Mesendoderm (in vitro differentiated cells): ENCODE measurements at regions not wholly inside any gene's neighbourhood (a gene's known extent, or its start where the extent isn't known, plus 50 kb on each side); places are given as distances from the start of the nearest gene placed in this dataset.

Experiments used
- DNase-seq: peaks from one replicate; pipeline ENCODE4 v3.0.0; 2013
- H2AK5ac ChIP-seq: 2 replicates; pipeline ENCODE4 v1.6.1; 2013; ENCODE audit warnings: low read length, inconsistent platforms
- H2BK120ac ChIP-seq: 2 replicates; pipeline ENCODE4 v1.6.1; 2013; ENCODE audit warnings: low read depth, mild to moderate bottlenecking, low read length, moderate library complexity, mixed read lengths
- H2BK15ac ChIP-seq: replicated peaks from 2 replicates; pipeline ENCODE4 v1.6.1; 2013; ENCODE audit warnings: low read depth, mild to moderate bottlenecking, moderate library complexity
- H2BK5ac ChIP-seq: 2 replicates; pipeline ENCODE4 v1.6.1; 2013; ENCODE audit warnings: low read length, inconsistent platforms
- H3K18ac ChIP-seq: 2 replicates; pipeline ENCODE4 v1.6.1; 2013; ENCODE audit warnings: mild to moderate bottlenecking, low read length, mixed read lengths
- H3K23ac ChIP-seq: one replicate; pipeline ENCODE4 v1.6.1; 2013; ENCODE audit warnings: low read length
- H3K27ac ChIP-seq: 2 replicates; pipeline ENCODE4 v1.5.1; 2013; ENCODE audit warnings: low read depth, mild to moderate bottlenecking, inconsistent platforms, low read length, moderate library complexity
- H3K27me3 ChIP-seq: 2 replicates; pipeline ENCODE4 v1.6.1; 2013; ENCODE audit warnings: low read length, control low read depth, mild to moderate bottlenecking, inconsistent platforms; ENCODE audit not compliant: insufficient read depth, poor library complexity
- H3K36me3 ChIP-seq: 2 replicates; pipeline ENCODE4 v1.6.1; 2013; ENCODE audit warnings: low read length, inconsistent platforms; ENCODE audit not compliant: control insufficient read depth, insufficient read depth
- H3K4ac ChIP-seq: one replicate; pipeline ENCODE4 v1.6.1; 2013; ENCODE audit warnings: low read depth, mild to moderate bottlenecking, low read length, moderate library complexity
- H3K4me1 ChIP-seq: 2 replicates; pipeline ENCODE4 v1.6.1; 2013; ENCODE audit warnings: low read depth, low read length, inconsistent platforms; ENCODE audit not compliant: control insufficient read depth
- H3K4me2 ChIP-seq: 2 replicates; pipeline ENCODE4 v1.6.1; 2013; ENCODE audit warnings: low read length
- H3K4me3 ChIP-seq: 2 replicates; pipeline ENCODE4 v1.5.1; 2013; ENCODE audit warnings: mild to moderate bottlenecking, low read length
- H3K56ac ChIP-seq: one replicate; pipeline ENCODE4 v1.6.1; 2013; ENCODE audit warnings: low read length
- H3K79me1 ChIP-seq: 2 replicates; pipeline ENCODE4 v1.6.1; 2013; ENCODE audit warnings: low read length, inconsistent platforms
- H3K79me2 ChIP-seq: 2 replicates; pipeline ENCODE4 v1.6.1; 2013; ENCODE audit warnings: mild to moderate bottlenecking, low read length; ENCODE audit not compliant: control insufficient read depth, insufficient read depth
- H3K9ac ChIP-seq: 2 replicates; pipeline ENCODE4 v1.6.1; 2013; ENCODE audit warnings: low read length, inconsistent platforms
- H4K5ac ChIP-seq: one replicate; pipeline ENCODE4 v1.6.1; 2013; ENCODE audit warnings: low read length
- H4K8ac ChIP-seq: one replicate; pipeline ENCODE4 v1.6.1; 2013; ENCODE audit warnings: low read depth, mild to moderate bottlenecking, control low read depth, low read length, moderate library complexity
- WGBS: extraction: QIAGEN DNeasy Blood & Tissue Kit; methylation state at CpG from one replicate; pipeline ENCODE4 v1.1.7; 2013; ENCODE audit warnings: low lambda C conversion rate, missing lambda C conversion rate; ENCODE audit not compliant: insufficient coverage; ENCODE audit errors: extremely low coverage; 5-methylcytosine and 5-hydroxymethylcytosine counted together

GRCh38 chr9:35540315-35540714 is 50.4 kb downstream of the RUSC2 start:
- Histone ChIP-seq H3K18ac (no peak overlapping the region), H3K27ac (no peak overlapping the region), H3K4me2 (no peak overlapping the region), H4K5ac (no peak overlapping the region), H2AK5ac (no peak overlapping the region), H3K23ac (no peak overlapping the region), H2BK15ac (no peak overlapping the region), H3K56ac (no peak overlapping the region), H4K8ac (no peak overlapping the region), H2BK120ac (no peak overlapping the region), H2BK5ac (no peak overlapping the region), H3K4me1 (peaks cover 9% of the 10 kb centered on the region), H3K4ac (no peak overlapping the region), H3K4me3 (no peak overlapping the region), H3K79me2 (no peaks in the 10 kb centered on the region), H3K27me3 (no peaks in the 10 kb centered on the region), H3K79me1 (no peaks in the 10 kb centered on the region), H3K36me3 (no peaks in the 10 kb centered on the region), H3K9ac (no peak overlapping the region)
- DNase-seq, result no peak
- no CpG with 5 or more reads among the region's 2 CpGs for WGBS

DNA sequence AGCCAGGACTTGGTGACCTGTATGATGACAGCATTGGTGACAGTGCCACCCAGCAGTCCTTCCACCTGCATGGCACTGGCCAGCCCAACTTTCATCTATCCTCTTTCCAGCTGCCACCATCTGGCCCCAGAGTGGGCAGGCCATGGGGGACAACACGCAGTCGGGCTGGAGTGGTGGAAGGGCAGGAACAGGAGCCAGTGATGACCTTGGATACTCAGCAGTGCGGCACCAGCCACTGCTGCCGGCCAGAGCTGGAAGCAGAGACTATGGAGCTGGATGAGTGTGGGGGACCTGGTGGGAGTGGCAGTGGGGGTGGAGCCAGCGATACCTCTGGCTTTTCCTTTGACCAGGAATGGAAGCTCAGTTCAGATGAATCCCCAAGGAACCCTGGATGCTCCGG is 56.9 kb downstream of the RUSC2 start:
- Histone ChIP-seq H4K5ac (no peak overlapping the region), H3K27ac (no peak overlapping the region), H4K8ac (no peak overlapping the region), H2BK15ac (no peak overlapping the region), H3K23ac (no peak overlapping the region), H3K4me3 (no peak overlapping the region), H3K36me3 (no peaks in the 10 kb centered on the region), H2AK5ac (no peak overlapping the region), H3K56ac (no peak overlapping the region), H3K27me3 (no peaks in the 10 kb centered on the region), H3K4me2 (no peak overlapping the region), H3K9ac (no peak overlapping the region), H3K4me1 (no peaks in the 10 kb centered on the region), H3K79me2 (no peaks in the 10 kb centered on the region), H3K79me1 (no peaks in the 10 kb centered on the region), H2BK5ac (no peak overlapping the region), H2BK120ac (no peak overlapping the region), H3K18ac (no peak overlapping the region), H3K4ac (no peak overlapping the region)
- DNase-seq, result no peak
- no CpG with 5 or more reads among the region's 6 CpGs for WGBS

DNA sequence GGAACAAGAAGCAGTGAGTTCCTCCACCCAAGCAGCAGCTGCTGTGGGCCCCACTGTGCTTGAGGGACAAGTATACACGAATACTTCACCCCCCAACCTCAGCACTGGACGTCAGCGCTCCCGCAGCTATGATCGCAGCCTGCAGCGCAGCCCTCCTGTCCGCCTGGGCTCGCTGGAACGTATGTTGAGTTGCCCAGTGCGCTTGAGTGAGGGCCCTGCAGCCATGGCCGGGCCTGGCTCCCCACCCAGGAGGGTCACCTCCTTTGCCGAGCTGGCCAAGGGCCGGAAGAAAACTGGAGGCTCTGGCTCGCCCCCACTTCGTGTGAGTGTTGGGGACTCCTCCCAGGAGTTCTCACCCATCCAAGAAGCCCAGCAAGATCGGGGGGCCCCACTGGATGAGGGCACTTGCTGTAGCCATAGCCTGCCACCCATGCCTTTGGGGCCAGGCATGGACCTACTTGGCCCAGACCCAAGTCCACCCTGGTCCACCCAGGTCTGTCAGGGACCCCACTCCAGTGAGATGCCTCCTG is 57.1 kb upstream of the TESK1 start:
- Histone ChIP-seq H2BK120ac (no peak overlapping the region), H3K18ac (no peak overlapping the region), H3K4me3 (no peak overlapping the region), H3K23ac (no peak overlapping the region), H3K56ac (no peak overlapping the region), H3K79me2 (no peaks in the 10 kb centered on the region), H3K79me1 (no peaks in the 10 kb centered on the region), H4K5ac (no peak overlapping the region), H3K4me2 (no peak overlapping the region), H3K4me1 (no peaks in the 10 kb centered on the region), H2AK5ac (no peak overlapping the region), H2BK5ac (no peak overlapping the region), H3K9ac (no peak overlapping the region), H2BK15ac (no peak overlapping the region), H3K27me3 (no peaks in the 10 kb centered on the region), H3K4ac (no peak overlapping the region), H3K36me3 (no peaks in the 10 kb centered on the region), H4K8ac (no peak overlapping the region), H3K27ac (no peak overlapping the region)
- WGBS, result no CpG with 5 or more reads among the region's 16 CpGs
- no peak for DNase-seq

- no peaks in the 10 kb centered on the region for H3K79me1 ChIP-seq
- no peaks in the 10 kb centered on the region for H3K36me3 ChIP-seq
- H3K23ac ChIP-seq, result no peak overlapping the region
- no peak overlapping the region for H4K8ac ChIP-seq
- no peak overlapping the region for H2AK5ac ChIP-seq
- no peak overlapping the region for H3K9ac ChIP-seq
- WGBS, result no CpG with 5 or more reads among the region's 1 CpG
- H3K18ac ChIP-seq, result no peak overlapping the region
- DNase-seq, result no peak
- no peak overlapping the region for H3K4ac ChIP-seq
- H2BK15ac ChIP-seq, result no peak overlapping the region
- no peaks in the 10 kb centered on the region for H3K79me2 ChIP-seq
- no peak overlapping the region for H3K4me2 ChIP-seq
- no peak overlapping the region for H3K4me3 ChIP-seq
- no peak overlapping the region for H3K56ac ChIP-seq
- no peaks in the 10 kb centered on the region for H3K27me3 ChIP-seq
- no peaks in the 10 kb centered on the region for H3K4me1 ChIP-seq
- no peak overlapping the region for H3K27ac ChIP-seq
- H2BK120ac ChIP-seq, result no peak overlapping the region
- no peak overlapping the region for H2BK5ac ChIP-seq
- no peak overlapping the region for H4K5ac ChIP-seq
Observed at GRCh38 chr9:35548571-35548970, 56.5 kb upstream of the TESK1 start.

DNA sequence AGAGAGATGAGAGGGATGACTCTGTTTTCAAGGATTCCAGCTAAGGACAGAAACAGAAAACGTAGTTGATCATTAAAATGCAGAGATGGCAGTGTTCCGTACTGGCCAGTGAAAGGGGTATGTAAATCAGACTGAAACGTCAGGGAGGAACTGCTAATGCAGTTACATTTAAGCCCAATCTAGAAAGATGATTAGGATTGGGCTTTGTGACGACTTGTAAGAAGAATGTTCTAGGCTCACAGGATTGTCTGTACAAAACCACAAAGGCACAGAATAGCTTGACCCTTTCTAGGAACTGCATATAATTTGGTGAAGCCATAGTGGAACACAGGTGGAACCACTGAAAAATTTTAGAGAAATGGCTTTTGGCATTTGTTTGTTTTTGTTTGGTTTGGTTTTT is 55.6 kb upstream of the TESK1 start:
- H3K4me2 ChIP-seq, result no peak overlapping the region
- H3K79me2 ChIP-seq, result no peaks in the 10 kb centered on the region
- H3K18ac ChIP-seq, result no peak overlapping the region
- no peak for DNase-seq
- H4K5ac ChIP-seq, result no peak overlapping the region
- no CpG with 5 or more reads among the region's 4 CpGs for WGBS
- no peak overlapping the region for H2AK5ac ChIP-seq
- H3K4me1 ChIP-seq, result no peaks in the 10 kb centered on the region
- H2BK120ac ChIP-seq, result no peak overlapping the region
- no peak overlapping the region for H3K23ac ChIP-seq
- H3K27me3 ChIP-seq, result no peaks in the 10 kb centered on the region
- H3K4ac ChIP-seq, result no peak overlapping the region
- H2BK5ac ChIP-seq, result no peak overlapping the region
- H4K8ac ChIP-seq, result no peak overlapping the region
- H3K9ac ChIP-seq, result no peak overlapping the region
- no peak overlapping the region for H3K56ac ChIP-seq
- no peaks in the 10 kb centered on the region for H3K36me3 ChIP-seq
- H3K27ac ChIP-seq, result no peak overlapping the region
- H2BK15ac ChIP-seq, result no peak overlapping the region
- H3K4me3 ChIP-seq, result no peak overlapping the region
- no peaks in the 10 kb centered on the region for H3K79me1 ChIP-seq

DNA sequence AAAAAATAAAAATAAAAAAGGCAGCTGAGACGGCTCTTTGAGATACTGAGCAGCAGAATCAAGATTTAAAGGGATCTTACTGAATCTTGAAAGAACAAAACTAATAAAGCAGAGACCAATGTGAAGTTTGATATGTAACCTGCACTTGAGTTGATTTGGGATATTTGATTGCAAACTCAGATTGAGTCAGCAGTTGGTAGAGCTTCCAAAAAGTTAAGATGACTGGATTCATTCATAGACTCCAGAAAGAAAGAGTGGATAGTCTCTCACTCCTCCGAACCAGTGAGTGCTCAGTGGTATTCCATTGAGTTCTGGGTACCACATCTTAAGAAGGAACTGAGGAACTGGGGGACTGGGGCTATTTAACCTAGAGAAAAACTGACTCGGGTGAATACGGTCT is 52.7 kb upstream of the TESK1 start:
- H3K27ac ChIP-seq, result no peak overlapping the region
- no peak overlapping the region for H3K4me2 ChIP-seq
- no peak overlapping the region for H2BK15ac ChIP-seq
- no peak overlapping the region for H3K9ac ChIP-seq
- H3K4me1 ChIP-seq, result no peaks in the 10 kb centered on the region
- no peaks in the 10 kb centered on the region for H3K36me3 ChIP-seq
- H2BK5ac ChIP-seq, result no peak overlapping the region
- no peak overlapping the region for H3K18ac ChIP-seq
- no peak overlapping the region for H2BK120ac ChIP-seq
- H3K79me1 ChIP-seq, result no peaks in the 10 kb centered on the region
- no peak overlapping the region for H3K56ac ChIP-seq
- no peaks in the 10 kb centered on the region for H3K27me3 ChIP-seq
- no peak overlapping the region for H4K8ac ChIP-seq
- no peaks in the 10 kb centered on the region for H3K79me2 ChIP-seq
- H2AK5ac ChIP-seq, result no peak overlapping the region
- H3K4ac ChIP-seq, result no peak overlapping the region
- no peak for DNase-seq
- no peak overlapping the region for H3K23ac ChIP-seq
- no peak overlapping the region for H3K4me3 ChIP-seq
- H4K5ac ChIP-seq, result no peak overlapping the region
- no CpG with 5 or more reads among the region's 4 CpGs for WGBS
